Body of pancreas (tissue), 4 donors: ENCODE measurements at regions not wholly inside any gene's neighbourhood (a gene's known extent, or its start where the extent isn't known, plus 50 kb on each side); places are given as distances from the start of the nearest gene placed in this dataset.
"Not testable (repeated sequence)": the region's sequence is repeated elsewhere in the genome, so short reads cannot be mapped to it uniquely, and the experiment has no call there.

Experiments used
- ATAC-seq: fragments of 150-250 bp; one replicate; pipeline ENCODE4 v1.9.1; 2016
- DNase-seq, 4 donors: peaks; one replicate each; pipeline ENCODE4 v3.0.0-alpha.2; 2019
- H3K27ac ChIP-seq, 4 donors: fragments of 200-600 bp; sonication (generic); 1 replicate in 3 of 4; 2 replicates in 1 of 4; pipeline versions ENCODE4 v1.5.1 to v1.6.1; 2016 to 2019; ENCODE audit warnings: mild to moderate bottlenecking in 1 of 4, mixed read lengths in 1 of 4, moderate library complexity in 1 of 4
- H3K27me3 ChIP-seq, 2 donors: fragments of 200-600 bp; sonication (generic); one replicate each; pipeline ENCODE4 v1.6.0; 2016; ENCODE audit warnings: mild to moderate bottlenecking in 1 of 2
- H3K36me3 ChIP-seq, 2 donors: fragments of 200-600 bp; sonication (generic); replicated peaks in 1 of 2; 2 replicates each; pipeline ENCODE4 v1.5.1; 2016; ENCODE audit warnings: low read depth in 2 of 2; ENCODE audit not compliant: insufficient read depth in 1 of 2
- H3K4me1 ChIP-seq: fragments of 200-600 bp; sonication (generic); one replicate; pipeline ENCODE4 v1.6.0; 2016
- H3K4me3 ChIP-seq, 2 donors: fragments of 200-600 bp; sonication (generic); 1 replicate in 1 of 2; 2 replicates in 1 of 2; pipeline ENCODE4 v1.5.1; 2016 to 2019
- H3K9me3 ChIP-seq, 3 donors: fragments of 200-600 bp; sonication (generic); 1 replicate in 2 of 3; 2 replicates in 1 of 3; pipeline ENCODE4 v1.5.1; 2016
- CTCF ChIP-seq, 7 experiments: fragments of 450-650 bp in 4 of 7; fragments of 200-600 bp in 3 of 7; sonication (generic) in 3 of 7; IDR thresholded peaks; one replicate each; pipeline ENCODE4 v1.5.1; 2016 to 2019; ENCODE audit warnings: antibody characterized with exemption in 7 of 7
- POLR2A ChIP-seq, 3 donors: fragments of 450-650 bp; IDR thresholded peaks; one replicate each; pipeline ENCODE4 v1.6.1; 2016; ENCODE audit warnings: antibody characterized with exemption in 3 of 3, mild to moderate bottlenecking in 2 of 3
- WGBS, 2 donors: methylation state at CpG; one replicate each; pipeline ENCODE4 v1.1.5; 2017; 5-methylcytosine and 5-hydroxymethylcytosine counted together
- intact Hi-C: fragments of 100-400 bp; cut with DNase I; formaldehyde crosslinking; loops from one replicate; pipeline ENCODE4 v1.15.1; 2023

- ATAC-seq = no peak
Measured at GRCh38 chr16:26830428-26831127, 236.1 kb upstream of the C16orf82 start.

GRCh38 chr16:26836114-26836513 lies 230.6 kb upstream of the C16orf82 start:
- WGBS, 2 donors = 88 to 90% methylated on average over 6 to 26 of the region's 31 CpGs
- H3K27me3 ChIP-seq, H3K4me3 ChIP-seq, ATAC-seq, H3K9me3 ChIP-seq, H3K4me1 ChIP-seq, H3K36me3 ChIP-seq, intact Hi-C loops, DNase-seq, H3K27ac ChIP-seq: not testable (repeated sequence)

More at GRCh38 chr16:26830428-26831127, 236.1 kb upstream of the C16orf82 start:
- no peaks in the 10 kb centered on the region for H3K9me3 ChIP-seq
- intact Hi-C loops = no loop called here
- no peaks in the 10 kb centered on the region for H3K27me3 ChIP-seq
- TF ChIP-seq CTCF (IDR thresholded peaks at IDR 0.05) = no peak
- TF ChIP-seq POLR2A (IDR thresholded peaks at IDR 0.05) = no peak
- no peak for DNase-seq
- H3K27ac ChIP-seq = no peak overlapping the region
- WGBS, 2 donors = 32 to 37% methylated on average over 4 to 5 of the region's 5 CpGs
- no peaks in the 10 kb centered on the region for H3K4me1 ChIP-seq
- no peaks in the 10 kb centered on the region for H3K36me3 ChIP-seq
- H3K4me3 ChIP-seq = no peak overlapping the region

GRCh38 chr16:26838931-26839330 lies 227.8 kb upstream of the C16orf82 start:
- 71 to 74% methylated on average over 4 to 6 of the region's 6 CpGs for WGBS, 2 donors
- Histone ChIP-seq H3K4me3 (no peak overlapping the region), H3K4me1 (no peaks in the 10 kb centered on the region), H3K9me3 (no peaks in the 10 kb centered on the region), H3K27me3 (no peaks in the 10 kb centered on the region), H3K27ac (no peak overlapping the region), H3K36me3 (no peaks in the 10 kb centered on the region)
- ATAC-seq (no peak), DNase-seq (no peak)
- intact Hi-C loops = no loop called here
- TF ChIP-seq POLR2A (IDR thresholded peaks at IDR 0.05) (no peak), CTCF (IDR thresholded peaks at IDR 0.05) (no peak)

DNA sequence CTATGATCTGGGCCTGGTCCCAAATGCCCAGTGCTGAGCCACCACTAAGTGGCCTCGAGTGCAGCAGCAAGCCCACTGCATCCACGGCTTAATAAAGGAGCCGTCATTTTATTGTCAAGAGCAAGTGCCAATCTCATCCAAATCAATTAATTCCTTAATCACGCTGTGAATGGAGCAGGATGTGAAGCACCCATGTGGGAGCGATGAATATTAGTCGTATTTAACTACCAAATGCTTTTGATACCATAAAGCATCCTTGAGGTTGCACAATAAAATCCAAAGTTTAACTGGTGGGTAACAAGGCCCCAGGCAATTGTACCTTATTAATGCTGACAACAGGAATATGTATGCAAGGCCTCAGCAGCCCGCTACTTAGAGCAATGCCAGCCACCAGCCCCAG lies 226.0 kb upstream of the C16orf82 start:
- no peak for DNase-seq
- Histone ChIP-seq H3K27me3 (no peaks in the 10 kb centered on the region), H3K4me3 (no peak overlapping the region), H3K9me3 (no peaks in the 10 kb centered on the region), H3K36me3 (no peaks in the 10 kb centered on the region), H3K4me1 (no peaks in the 10 kb centered on the region), H3K27ac (no peak overlapping the region)
- no peak for ATAC-seq
- TF ChIP-seq CTCF (IDR thresholded peaks at IDR 0.05) (no peak), POLR2A (IDR thresholded peaks at IDR 0.05) (no peak)
- intact Hi-C loops = no loop called here
- 65 to 78% methylated on average over 7 of the region's 7 CpGs for WGBS, 2 donors

DNA sequence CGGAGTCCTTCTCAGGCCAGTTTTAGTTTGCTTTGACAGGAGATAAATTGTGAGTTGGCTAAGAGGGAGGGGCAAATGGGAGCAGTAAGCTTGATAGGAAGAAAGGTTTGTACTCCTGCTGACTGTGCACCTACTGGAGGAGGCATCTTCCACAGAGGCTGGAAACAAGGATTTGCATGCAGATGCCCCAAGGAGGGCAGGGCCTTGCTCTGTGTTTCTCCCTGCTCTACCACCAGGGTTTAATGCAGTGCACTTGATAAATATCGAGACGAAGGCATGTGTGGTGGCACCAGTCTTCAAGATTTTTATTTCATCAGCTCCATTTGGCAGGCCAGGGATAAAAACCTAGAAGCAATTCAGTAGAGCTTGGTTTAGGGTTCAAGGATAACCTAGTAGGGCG lies 210.5 kb upstream of the C16orf82 start:
- DNase-seq = no peak
- H3K9me3 ChIP-seq = peaks cover 0 to 14% (median 0%) of the 10 kb centered on the region in 3 donors
- ATAC-seq = no peak
- no peaks in the 10 kb centered on the region for H3K27me3 ChIP-seq
- no peak overlapping the region for H3K27ac ChIP-seq
- TF ChIP-seq CTCF (IDR thresholded peaks at IDR 0.05) (no peak), POLR2A (IDR thresholded peaks at IDR 0.05) (no peak)
- intact Hi-C loops = no loop called here
- H3K4me1 ChIP-seq = no peaks in the 10 kb centered on the region
- H3K4me3 ChIP-seq = no peak overlapping the region
- H3K36me3 ChIP-seq = no peaks in the 10 kb centered on the region
- 47 to 50% methylated on average over 4 of the region's 4 CpGs for WGBS, 2 donors
